ENCODE measurements at regions not wholly inside any gene's neighbourhood (a gene's known extent, or its start where the extent isn't known, plus 50 kb on each side); places are given as distances from the start of the nearest gene placed in this dataset.
"Not testable (repeated sequence)": the region's sequence is repeated elsewhere in the genome, so short reads cannot be mapped to it uniquely, and the experiment has no call there.

GRCh38 chr9:63812822-63813221 is 1472.2 kb downstream of the FOXD4L5 start:
- not testable (repeated sequence) for DNase-seq

- not testable (repeated sequence) for DNase-seq
Measured at GRCh38 chr9:63804205-63804604, 1480.8 kb downstream of the FOXD4L5 start.

GRCh38 chr9:63794081-63794685 is 1490.8 kb downstream of the FOXD4L5 start:
- not testable (repeated sequence) for DNase-seq

- DNase-seq = not testable (repeated sequence)
Measured at GRCh38 chr9:63787454-63787853, 1497.6 kb downstream of the FOXD4L5 start.

- DNase-seq = not testable (repeated sequence)
Measured at GRCh38 chr9:63785059-63785458, 1500.0 kb downstream of the FOXD4L5 start.

GRCh38 chr9:63784421-63784820 is 1500.6 kb downstream of the FOXD4L5 start:
- not testable (repeated sequence) for DNase-seq

GRCh38 chr9:63781817-63782439 is 1503.1 kb downstream of the FOXD4L5 start:
- not testable (repeated sequence) for DNase-seq

- not testable (repeated sequence) for DNase-seq
Measured at GRCh38 chr9:63781390-63781789, 1503.6 kb downstream of the FOXD4L5 start.

- DNase-seq = not testable (repeated sequence)
Measured at GRCh38 chr9:63776220-63776619, 1508.8 kb downstream of the FOXD4L5 start.

- not testable (repeated sequence) for DNase-seq
Measured at GRCh38 chr9:63775092-63775426, 1510.0 kb downstream of the FOXD4L5 start.

- DNase-seq = not testable (repeated sequence)
Measured at GRCh38 chr9:63774369-63775091, 1510.5 kb downstream of the FOXD4L5 start.

GRCh38 chr9:63762230-63762629 is 1522.8 kb downstream of the FOXD4L5 start:
- not testable (repeated sequence) for DNase-seq

- not testable (repeated sequence) for DNase-seq
Measured at GRCh38 chr9:63729021-63729420, 1556.0 kb downstream of the FOXD4L5 start.

GRCh38 chr9:63728287-63728686 is 1556.7 kb downstream of the FOXD4L5 start:
- no peak for DNase-seq

GRCh38 chr9:63708285-63708684 is 1576.7 kb downstream of the FOXD4L5 start:
- not testable (repeated sequence) for DNase-seq

- not testable (repeated sequence) for DNase-seq
Measured at GRCh38 chr9:63704456-63704855, 1580.6 kb downstream of the FOXD4L5 start.

GRCh38 chr9:63703670-63704069 is 1581.3 kb downstream of the FOXD4L5 start:
- DNase-seq = not testable (repeated sequence)

GRCh38 chr9:63703138-63703665 is 1581.8 kb downstream of the FOXD4L5 start:
- DNase-seq = not testable (repeated sequence)
